ENCODE measurements at regions not wholly inside any gene's neighbourhood (a gene's known extent, or its start where the extent isn't known, plus 50 kb on each side); places are given as distances from the start of the nearest gene placed in this dataset.

- H3K4me3 Mint-ChIP-seq (ENCODE audit: unreplicated experiment): no peak overlapping the region
- H3K4me1 Mint-ChIP-seq (ENCODE audit: low read depth, unreplicated experiment): peaks cover 8% of the 10 kb centered on the region
- TF ChIP-seq CTCF (IDR thresholded peaks at IDR 0.05; ENCODE audit: partially characterized antibody, unreplicated experiment): no peak
- DNase-seq: no peak
- no peaks in the 10 kb centered on the region for H3K36me3 Mint-ChIP-seq (ENCODE audit: unreplicated experiment)
- H3K27me3 Mint-ChIP-seq (ENCODE audit: unreplicated experiment): no peaks in the 10 kb centered on the region
- H3K27ac Mint-ChIP-seq (ENCODE audit: unreplicated experiment): no peak overlapping the region
- no peaks in the 10 kb centered on the region for H3K9me3 Mint-ChIP-seq (ENCODE audit: unreplicated experiment)
These were observed 343.8 kb upstream of the IRX1 start for GRCh38 chr5:3251784-3252183.

- TF ChIP-seq CTCF (IDR thresholded peaks at IDR 0.05; ENCODE audit: partially characterized antibody, unreplicated experiment): no peak
- H3K27ac Mint-ChIP-seq (ENCODE audit: unreplicated experiment): no peak overlapping the region
- H3K4me3 Mint-ChIP-seq (ENCODE audit: unreplicated experiment): no peak overlapping the region
- no peaks in the 10 kb centered on the region for H3K36me3 Mint-ChIP-seq (ENCODE audit: unreplicated experiment)
- no peaks in the 10 kb centered on the region for H3K9me3 Mint-ChIP-seq (ENCODE audit: unreplicated experiment)
- H3K4me1 Mint-ChIP-seq (ENCODE audit: low read depth, unreplicated experiment): peaks cover 8% of the 10 kb centered on the region
- no peak for DNase-seq
- H3K27me3 Mint-ChIP-seq (ENCODE audit: unreplicated experiment): no peaks in the 10 kb centered on the region
These were observed 346.2 kb upstream of the IRX1 start for GRCh38 chr5:3249401-3249800.

- H3K27me3 Mint-ChIP-seq (ENCODE audit: unreplicated experiment): no peaks in the 10 kb centered on the region
- no peak overlapping the region for H3K27ac Mint-ChIP-seq (ENCODE audit: unreplicated experiment)
- TF ChIP-seq CTCF (IDR thresholded peaks at IDR 0.05; ENCODE audit: partially characterized antibody, unreplicated experiment): no peak
- peaks cover 3% of the 10 kb centered on the region for H3K9me3 Mint-ChIP-seq (ENCODE audit: unreplicated experiment)
- H3K4me3 Mint-ChIP-seq (ENCODE audit: unreplicated experiment): no peak overlapping the region
- H3K4me1 Mint-ChIP-seq (ENCODE audit: low read depth, unreplicated experiment): peaks cover 4% of the 10 kb centered on the region
- DNase-seq: no peak
- H3K36me3 Mint-ChIP-seq (ENCODE audit: unreplicated experiment): peaks cover 19% of the 10 kb centered on the region
These were observed 358.3 kb upstream of the IRX1 start for GRCh38 chr5:3237276-3237868.

- Mint-ChIP-seq H3K36me3 (ENCODE audit: unreplicated experiment) (peaks cover 3% of the 10 kb centered on the region), H3K27me3 (ENCODE audit: unreplicated experiment) (no peaks in the 10 kb centered on the region), H3K27ac (ENCODE audit: unreplicated experiment) (no peak overlapping the region), H3K4me3 (ENCODE audit: unreplicated experiment) (no peak overlapping the region), H3K9me3 (ENCODE audit: unreplicated experiment) (peaks cover 4% of the 10 kb centered on the region), H3K4me1 (ENCODE audit: low read depth, unreplicated experiment) (peaks cover 4% of the 10 kb centered on the region)
- TF ChIP-seq CTCF (IDR thresholded peaks at IDR 0.05; ENCODE audit: partially characterized antibody, unreplicated experiment): no peak
- DNase-seq: no peak
These were observed 361.1 kb upstream of the IRX1 start for GRCh38 chr5:3234566-3234965.

GRCh38 chr5:3230941-3231340, 364.7 kb upstream of the IRX1 start:
- Mint-ChIP-seq H3K9me3 (ENCODE audit: unreplicated experiment) (peaks cover 3% of the 10 kb centered on the region), H3K4me1 (ENCODE audit: low read depth, unreplicated experiment) (peaks cover under 1% of the 10 kb centered on the region), H3K27ac (ENCODE audit: unreplicated experiment) (no peak overlapping the region), H3K27me3 (ENCODE audit: unreplicated experiment) (no peaks in the 10 kb centered on the region), H3K36me3 (ENCODE audit: unreplicated experiment) (peaks cover 4% of the 10 kb centered on the region), H3K4me3 (ENCODE audit: unreplicated experiment) (no peak overlapping the region)
- DNase-seq: no peak
- TF ChIP-seq CTCF (IDR thresholded peaks at IDR 0.05; ENCODE audit: partially characterized antibody, unreplicated experiment): no peak

Data from glutamatergic neuron (in vitro differentiated cells).